GM19324 (cell line): ENCODE measurements at regions not wholly inside any gene's neighbourhood (a gene's known extent, or its start where the extent isn't known, plus 50 kb on each side); places are given as distances from the start of the nearest gene placed in this dataset.

Experiments used
- ATAC-seq: cut with Tn5 transposase; IDR thresholded peaks from one replicate; pipeline ENCODE4 v1.9.1; 2021; ENCODE audit warnings: mild to moderate bottlenecking, moderate library complexity; ENCODE audit not compliant: unreplicated experiment, low FRiP score

GRCh38 chr1:232524056-232524455 is 105.9 kb downstream of the SIPA1L2 start:
- no peak for ATAC-seq

GRCh38 chr1:232522189-232522588 is 107.7 kb downstream of the SIPA1L2 start:
- no peak for ATAC-seq

GRCh38 chr1:232521660-232522059 is 108.3 kb downstream of the SIPA1L2 start:
- ATAC-seq = no peak

- no peak for ATAC-seq
These were observed 110.7 kb downstream of the SIPA1L2 start for GRCh38 chr1:232519186-232519585.

- no peak for ATAC-seq
These were observed 111.6 kb downstream of the SIPA1L2 start for GRCh38 chr1:232518349-232518748.

- ATAC-seq = no peak
These were observed 112.7 kb downstream of the SIPA1L2 start for GRCh38 chr1:232517204-232517603.

GRCh38 chr1:232515706-232516105 is 114.2 kb downstream of the SIPA1L2 start:
- no peak for ATAC-seq

- no peak for ATAC-seq
These were observed 117.2 kb downstream of the SIPA1L2 start for GRCh38 chr1:232512712-232513111.

- no peak for ATAC-seq
These were observed 118.8 kb downstream of the SIPA1L2 start for GRCh38 chr1:232511172-232511571.

GRCh38 chr1:232510367-232511110 is 119.4 kb downstream of the SIPA1L2 start:
- no peak for ATAC-seq

- no peak for ATAC-seq
These were observed 120.4 kb downstream of the SIPA1L2 start for GRCh38 chr1:232509570-232509969.

- no peak for ATAC-seq
These were observed 121.7 kb downstream of the SIPA1L2 start for GRCh38 chr1:232508130-232508701.

- no peak for ATAC-seq
These were observed 122.4 kb downstream of the SIPA1L2 start for GRCh38 chr1:232507571-232507970.

- no peak for ATAC-seq
These were observed 124.0 kb downstream of the SIPA1L2 start for GRCh38 chr1:232505884-232506283.

- ATAC-seq = no peak
These were observed 125.3 kb downstream of the SIPA1L2 start for GRCh38 chr1:232504651-232505050.

GRCh38 chr1:232503497-232503896 is 126.4 kb downstream of the SIPA1L2 start:
- ATAC-seq = no peak

GRCh38 chr1:232501854-232502253 is 128.1 kb downstream of the SIPA1L2 start:
- no peak for ATAC-seq

GRCh38 chr1:232499188-232499587 is 130.7 kb downstream of the SIPA1L2 start:
- ATAC-seq = no peak

GRCh38 chr1:232493869-232494268 is 136.1 kb downstream of the SIPA1L2 start:
- no peak for ATAC-seq

GRCh38 chr1:232489256-232489655 is 140.7 kb downstream of the SIPA1L2 start:
- ATAC-seq = no peak

- ATAC-seq = no peak
These were observed 142.7 kb downstream of the SIPA1L2 start for GRCh38 chr1:232487236-232487635.

- no peak for ATAC-seq
These were observed 143.3 kb downstream of the SIPA1L2 start for GRCh38 chr1:232486454-232487207.
